ENCODE measurements at regions not wholly inside any gene's neighbourhood (a gene's known extent, or its start where the extent isn't known, plus 50 kb on each side); places are given as distances from the start of the nearest gene placed in this dataset.

DNA sequence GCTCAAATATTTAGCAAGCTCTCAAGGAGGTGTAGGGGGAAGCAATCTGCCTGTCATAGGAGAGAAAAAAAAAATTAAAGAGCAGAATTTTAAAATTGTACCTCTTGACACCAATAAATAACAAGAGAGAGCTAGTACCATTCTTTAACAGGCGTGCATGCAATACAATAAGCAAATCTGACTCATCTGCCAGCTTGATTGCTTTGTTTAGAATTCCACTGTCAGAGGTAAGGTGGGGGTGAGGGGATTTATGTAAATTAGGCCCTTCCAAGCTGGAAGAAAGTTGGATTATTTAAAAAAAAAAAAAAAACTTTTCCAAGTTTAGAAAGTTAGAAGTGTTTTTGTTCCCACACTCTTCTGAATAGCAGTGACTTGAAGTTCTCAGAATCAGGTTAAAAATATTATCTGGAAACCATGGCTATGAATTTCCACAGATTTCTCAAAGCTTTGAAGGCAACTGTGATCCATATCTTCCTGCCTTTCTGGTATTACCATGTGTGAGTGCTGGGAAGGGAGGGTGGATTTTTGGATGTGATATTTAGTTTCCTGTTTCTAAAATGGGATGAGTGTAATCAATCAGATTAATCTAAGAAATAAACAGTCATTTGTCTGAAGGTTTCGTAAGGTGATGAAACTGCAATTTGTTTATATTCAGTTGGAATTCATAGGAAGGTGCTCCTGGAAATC, 477.5 kb downstream of the TLE4 start:
- TF ChIP-seq, protein P1, sequence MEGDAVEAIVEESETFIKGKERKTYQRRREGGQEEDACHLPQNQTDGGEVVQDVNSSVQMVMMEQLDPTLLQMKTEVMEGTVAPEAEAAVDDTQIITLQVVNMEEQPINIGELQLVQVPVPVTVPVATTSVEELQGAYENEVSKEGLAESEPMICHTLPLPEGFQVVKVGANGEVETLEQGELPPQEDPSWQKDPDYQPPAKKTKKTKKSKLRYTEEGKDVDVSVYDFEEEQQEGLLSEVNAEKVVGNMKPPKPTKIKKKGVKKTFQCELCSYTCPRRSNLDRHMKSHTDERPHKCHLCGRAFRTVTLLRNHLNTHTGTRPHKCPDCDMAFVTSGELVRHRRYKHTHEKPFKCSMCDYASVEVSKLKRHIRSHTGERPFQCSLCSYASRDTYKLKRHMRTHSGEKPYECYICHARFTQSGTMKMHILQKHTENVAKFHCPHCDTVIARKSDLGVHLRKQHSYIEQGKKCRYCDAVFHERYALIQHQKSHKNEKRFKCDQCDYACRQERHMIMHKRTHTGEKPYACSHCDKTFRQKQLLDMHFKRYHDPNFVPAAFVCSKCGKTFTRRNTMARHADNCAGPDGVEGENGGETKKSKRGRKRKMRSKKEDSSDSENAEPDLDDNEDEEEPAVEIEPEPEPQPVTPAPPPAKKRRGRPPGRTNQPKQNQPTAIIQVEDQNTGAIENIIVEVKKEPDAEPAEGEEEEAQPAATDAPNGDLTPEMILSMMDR (conservative IDR thresholded peaks at IDR 0.05): no peak
- TF ChIP-seq ZFX (IDR thresholded peaks at IDR 0.05): no peak

Data from C4-2B (cell line).